ENCODE measurements at regions not wholly inside any gene's neighbourhood (a gene's known extent, or its start where the extent isn't known, plus 50 kb on each side); places are given as distances from the start of the nearest gene placed in this dataset.

DNA sequence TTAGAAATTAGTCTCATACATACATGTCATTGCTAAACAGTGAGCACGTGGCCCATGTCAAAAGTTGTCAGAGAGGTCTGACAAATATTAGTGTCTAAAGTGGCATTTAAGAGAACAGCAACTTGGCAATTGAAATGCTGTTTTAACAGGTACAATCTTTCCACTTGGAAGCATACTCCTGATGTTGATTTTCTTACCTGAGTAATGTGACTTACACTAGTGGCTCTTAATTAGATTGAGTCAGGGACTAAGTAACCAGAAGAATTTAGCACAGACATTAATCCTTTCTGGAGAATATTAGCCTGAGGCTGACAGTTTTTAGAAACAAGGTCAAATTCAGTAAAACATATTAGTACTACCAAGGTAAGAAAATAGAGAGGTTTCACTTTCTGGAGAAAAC, 357.0 kb upstream of the ZNF608 start:
- no peak for TF ChIP-seq POLR2A (IDR thresholded peaks at IDR 0.05)
- TF ChIP-seq, protein P1, sequence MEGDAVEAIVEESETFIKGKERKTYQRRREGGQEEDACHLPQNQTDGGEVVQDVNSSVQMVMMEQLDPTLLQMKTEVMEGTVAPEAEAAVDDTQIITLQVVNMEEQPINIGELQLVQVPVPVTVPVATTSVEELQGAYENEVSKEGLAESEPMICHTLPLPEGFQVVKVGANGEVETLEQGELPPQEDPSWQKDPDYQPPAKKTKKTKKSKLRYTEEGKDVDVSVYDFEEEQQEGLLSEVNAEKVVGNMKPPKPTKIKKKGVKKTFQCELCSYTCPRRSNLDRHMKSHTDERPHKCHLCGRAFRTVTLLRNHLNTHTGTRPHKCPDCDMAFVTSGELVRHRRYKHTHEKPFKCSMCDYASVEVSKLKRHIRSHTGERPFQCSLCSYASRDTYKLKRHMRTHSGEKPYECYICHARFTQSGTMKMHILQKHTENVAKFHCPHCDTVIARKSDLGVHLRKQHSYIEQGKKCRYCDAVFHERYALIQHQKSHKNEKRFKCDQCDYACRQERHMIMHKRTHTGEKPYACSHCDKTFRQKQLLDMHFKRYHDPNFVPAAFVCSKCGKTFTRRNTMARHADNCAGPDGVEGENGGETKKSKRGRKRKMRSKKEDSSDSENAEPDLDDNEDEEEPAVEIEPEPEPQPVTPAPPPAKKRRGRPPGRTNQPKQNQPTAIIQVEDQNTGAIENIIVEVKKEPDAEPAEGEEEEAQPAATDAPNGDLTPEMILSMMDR (IDR thresholded peaks at IDR 0.05), result no peak
